ENCODE measurements at regions not wholly inside any gene's neighbourhood (a gene's known extent, or its start where the extent isn't known, plus 50 kb on each side); places are given as distances from the start of the nearest gene placed in this dataset.

GRCh38 chr11:79675081-79675480, 234.3 kb upstream of the TENM4 start:
- Histone ChIP-seq H4K91ac (ENCODE audit: insufficient read length, low read depth, low read length) (no peak overlapping the region), H3K14ac (ENCODE audit: insufficient read depth, low read length) (no peak overlapping the region)

More at GRCh38 chr11:79675081-79675480, 234.3 kb upstream of the TENM4 start:
- H3K9ac ChIP-seq (ENCODE audit: extremely low read depth, insufficient read length, low read length): no peak overlapping the region
- H3K4me1 ChIP-seq (ENCODE audit: insufficient read depth, low read length): no peaks in the 10 kb centered on the region; the same call in 1 of the 2 replicates
- H3K23ac ChIP-seq (ENCODE audit: insufficient read length, low read depth, low read length): no peak overlapping the region
- no peak overlapping the region for H2BK5ac ChIP-seq (ENCODE audit: insufficient read length, low read length)
- Mint-ChIP-seq H3K36me3 (ENCODE audit: insufficient read depth in 1 of 3, low read depth in 3 of 3) (no peaks in the 10 kb centered on the region), H3K4me3 (no peak overlapping the region), H3K9me3 (no peaks in the 10 kb centered on the region; a peak in 1 of 5 replicates), H3K27ac (no peak overlapping the region), H3K27me3 (ENCODE audit: low read depth) (peaks cover 14% of the 10 kb centered on the region), H3K4me1 (peaks cover 56 to 58% of the 10 kb centered on the region in 2 experiments)
- no peak overlapping the region for H2BK20ac ChIP-seq (ENCODE audit: low read depth, low read length, poor library complexity, severe bottlenecking)
- no peak overlapping the region for H4K8ac ChIP-seq (replicated peaks; ENCODE audit: insufficient read length, low read depth, low read length)
- no peak overlapping the region for H3K18ac ChIP-seq (ENCODE audit: insufficient read length, low read depth, low read length)
- no peak overlapping the region for H2BK120ac ChIP-seq (ENCODE audit: low read depth, low read length, poor library complexity, severe bottlenecking)
- no peak overlapping the region for H2AK5ac ChIP-seq (ENCODE audit: insufficient read length, low read length)
- no peaks in the 10 kb centered on the region for H3K79me1 ChIP-seq (ENCODE audit: insufficient read depth, low read depth, low read length, poor library complexity, severe bottlenecking)
- H3K79me2 ChIP-seq (ENCODE audit: insufficient read depth, low read length): no peaks in the 10 kb centered on the region
- H3K27ac ChIP-seq (ENCODE audit: insufficient read length, low read depth, low read length): no peak overlapping the region
- no peak overlapping the region for H2BK15ac ChIP-seq (ENCODE audit: low read depth, low read length)
- no peak overlapping the region for H3T11ph ChIP-seq (ENCODE audit: low read length)
- no peaks in the 10 kb centered on the region for H3K23me2 ChIP-seq (ENCODE audit: insufficient read length, low read depth, low read length, poor library complexity, severe bottlenecking)
- DNase-seq: no peak
- H3K4ac ChIP-seq (ENCODE audit: low read depth, low read length): no peak overlapping the region
- no CpG with 5 or more reads among the region's 2 CpGs for WGBS (ENCODE audit: extremely low coverage, insufficient read length, low lambda C conversion rate)
- no peaks in the 10 kb centered on the region for H4K20me1 ChIP-seq (ENCODE audit: control insufficient read depth, insufficient read depth, insufficient read length)
- H2BK12ac ChIP-seq (ENCODE audit: insufficient read length, low read depth, low read length): no peak overlapping the region
- no peaks in the 10 kb centered on the region for H3K27me3 ChIP-seq (ENCODE audit: insufficient read depth, low read length)
- H3K4me2 ChIP-seq (ENCODE audit: insufficient read depth, insufficient read length, low read length): no peak overlapping the region
- H3K9me3 ChIP-seq (ENCODE audit: control insufficient read depth, low read depth, low read length): no peaks in the 10 kb centered on the region
- no peak for TF ChIP-seq CTCF (conservative IDR thresholded peaks at IDR 0.05)
- H2AFZ ChIP-seq (ENCODE audit: low read length): no peak overlapping the region
- H3K56ac ChIP-seq (ENCODE audit: insufficient read length, low read depth, low read length): no peak overlapping the region
- no peak overlapping the region for H4K5ac ChIP-seq (ENCODE audit: insufficient read length, low read depth, low read length)

All from H9 (cell line).